ENCODE measurements at regions not wholly inside any gene's neighbourhood (a gene's known extent, or its start where the extent isn't known, plus 50 kb on each side); places are given as distances from the start of the nearest gene placed in this dataset.

DNA sequence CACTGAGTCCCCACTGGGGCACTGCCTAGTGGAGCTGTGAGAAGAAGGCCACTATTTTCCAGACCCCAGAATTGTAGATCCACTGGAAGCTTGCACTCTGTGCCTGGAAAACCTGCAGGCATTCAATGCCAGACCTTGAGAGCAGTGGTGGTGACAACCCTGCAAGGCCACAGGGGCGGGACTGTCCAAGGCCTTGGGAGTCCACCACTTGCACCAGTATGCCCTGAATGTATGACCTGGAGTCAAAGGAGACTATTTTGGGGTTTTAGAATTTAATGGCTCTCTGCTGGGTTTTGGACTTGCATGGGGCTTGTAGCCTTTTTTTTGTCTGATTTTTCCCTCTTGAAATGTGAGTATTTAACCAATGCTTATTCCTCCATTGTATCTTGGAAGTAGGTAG, 145.8 kb downstream of the MSN start:
- TF ChIP-seq CTCF (IDR thresholded peaks at IDR 0.05) (no peak), EZH2phosphoT487 (IDR thresholded peaks at IDR 0.05) (no peak), EZH2 (IDR thresholded peaks at IDR 0.05) (no peak)

Data from neural progenitor cell (in vitro differentiated cells).